SK-N-SH (cell line): ENCODE measurements at regions not wholly inside any gene's neighbourhood (a gene's known extent, or its start where the extent isn't known, plus 50 kb on each side); places are given as distances from the start of the nearest gene placed in this dataset.
"Not testable (repeated sequence)": the region's sequence is repeated elsewhere in the genome, so short reads cannot be mapped to it uniquely, and the experiment has no call there.

Source experiments
- FOXJ3 ChIP-seq: sonication (generic); formaldehyde crosslinking; IDR thresholded peaks from 2 replicates; pipeline ENCODE4 v1.5.1; 2020; ENCODE audit warnings: mild to moderate bottlenecking, missing genetic modification reagents
- MXI1 ChIP-seq: IDR thresholded peaks from 2 replicates; pipeline ENCODE4 v1.6.1; 2012; ENCODE audit warnings: mild to moderate bottlenecking, low read depth, low read length, improper control_type of control experiment
- POLR2AphosphoS5 ChIP-seq: IDR thresholded peaks from 2 replicates; pipeline ENCODE4 v1.6.1; 2012; ENCODE audit warnings: low read depth, low read length
- RFX5 ChIP-seq: IDR thresholded peaks from 2 replicates; pipeline ENCODE4 v1.6.1; 2012; ENCODE audit warnings: mild to moderate bottlenecking, improper control_type of control experiment, low read length
- RXRA ChIP-seq: IDR thresholded peaks from 2 replicates; pipeline ENCODE4 v1.4.0; 2012; ENCODE audit warnings: low read depth, mild to moderate bottlenecking, borderline replicate concordance
- YY1 ChIP-seq: IDR thresholded peaks from 2 replicates; pipeline ENCODE4 v1.4.0; 2012; ENCODE audit warnings: low read depth, mild to moderate bottlenecking
- TF ChIP-seq, protein P1 (sequence below): IDR thresholded peaks from 2 replicates; pipeline ENCODE4; 2012
- TF ChIP-seq, protein P2 (sequence below): fragments of 200-600 bp; sonication (generic); IDR thresholded peaks from 2 replicates; pipeline ENCODE4 v1.6.1; 2017; ENCODE audit warnings: antibody characterized with exemption, mild to moderate bottlenecking, moderate library complexity
- TF ChIP-seq, protein P3 (sequence below): IDR thresholded peaks from 2 replicates; pipeline ENCODE4 v1.4.0; 2012; ENCODE audit warnings: low read depth

DNA sequence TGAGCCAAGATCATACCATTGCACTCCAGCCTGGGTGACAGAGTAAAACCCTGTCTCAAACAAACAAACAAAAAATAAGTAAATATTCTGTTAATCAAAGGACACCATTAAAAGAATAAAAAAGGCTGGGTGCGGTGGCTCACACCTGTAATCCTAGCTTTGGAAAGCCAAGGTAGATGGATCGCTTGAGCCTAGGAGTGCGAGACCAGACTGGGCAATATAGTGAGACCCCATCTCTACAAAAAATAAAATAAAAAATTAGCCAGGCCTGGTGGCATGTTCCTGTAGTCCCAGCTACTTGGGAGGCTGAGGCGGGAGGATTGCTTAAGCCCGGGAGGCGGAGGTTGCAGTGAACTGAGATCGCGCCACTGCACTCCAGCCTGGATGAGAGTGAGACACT, 84.1 kb downstream of the GLUL start:
- TF ChIP-seq, protein P1, sequence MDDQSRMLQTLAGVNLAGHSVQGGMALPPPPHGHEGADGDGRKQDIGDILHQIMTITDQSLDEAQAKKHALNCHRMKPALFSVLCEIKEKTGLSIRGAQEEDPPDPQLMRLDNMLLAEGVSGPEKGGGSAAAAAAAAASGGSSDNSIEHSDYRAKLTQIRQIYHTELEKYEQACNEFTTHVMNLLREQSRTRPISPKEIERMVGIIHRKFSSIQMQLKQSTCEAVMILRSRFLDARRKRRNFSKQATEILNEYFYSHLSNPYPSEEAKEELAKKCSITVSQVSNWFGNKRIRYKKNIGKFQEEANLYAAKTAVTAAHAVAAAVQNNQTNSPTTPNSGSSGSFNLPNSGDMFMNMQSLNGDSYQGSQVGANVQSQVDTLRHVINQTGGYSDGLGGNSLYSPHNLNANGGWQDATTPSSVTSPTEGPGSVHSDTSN = not testable (repeated sequence)
- TF ChIP-seq, protein P2, sequence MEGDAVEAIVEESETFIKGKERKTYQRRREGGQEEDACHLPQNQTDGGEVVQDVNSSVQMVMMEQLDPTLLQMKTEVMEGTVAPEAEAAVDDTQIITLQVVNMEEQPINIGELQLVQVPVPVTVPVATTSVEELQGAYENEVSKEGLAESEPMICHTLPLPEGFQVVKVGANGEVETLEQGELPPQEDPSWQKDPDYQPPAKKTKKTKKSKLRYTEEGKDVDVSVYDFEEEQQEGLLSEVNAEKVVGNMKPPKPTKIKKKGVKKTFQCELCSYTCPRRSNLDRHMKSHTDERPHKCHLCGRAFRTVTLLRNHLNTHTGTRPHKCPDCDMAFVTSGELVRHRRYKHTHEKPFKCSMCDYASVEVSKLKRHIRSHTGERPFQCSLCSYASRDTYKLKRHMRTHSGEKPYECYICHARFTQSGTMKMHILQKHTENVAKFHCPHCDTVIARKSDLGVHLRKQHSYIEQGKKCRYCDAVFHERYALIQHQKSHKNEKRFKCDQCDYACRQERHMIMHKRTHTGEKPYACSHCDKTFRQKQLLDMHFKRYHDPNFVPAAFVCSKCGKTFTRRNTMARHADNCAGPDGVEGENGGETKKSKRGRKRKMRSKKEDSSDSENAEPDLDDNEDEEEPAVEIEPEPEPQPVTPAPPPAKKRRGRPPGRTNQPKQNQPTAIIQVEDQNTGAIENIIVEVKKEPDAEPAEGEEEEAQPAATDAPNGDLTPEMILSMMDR = not testable (repeated sequence)
- TF ChIP-seq YY1; FOXJ3 (CRISPR knock-in tag); MXI1; RXRA; POLR2AphosphoS5; RFX5: not testable (repeated sequence)
- TF ChIP-seq, protein P3, sequence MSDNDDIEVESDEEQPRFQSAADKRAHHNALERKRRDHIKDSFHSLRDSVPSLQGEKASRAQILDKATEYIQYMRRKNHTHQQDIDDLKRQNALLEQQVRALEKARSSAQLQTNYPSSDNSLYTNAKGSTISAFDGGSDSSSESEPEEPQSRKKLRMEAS = not testable (repeated sequence)
